Memory B cell (primary cell): ENCODE measurements at regions not wholly inside any gene's neighbourhood (a gene's known extent, or its start where the extent isn't known, plus 50 kb on each side); places are given as distances from the start of the nearest gene placed in this dataset.
A peak's percentile ranks its signal among the peaks of the same experiment; 100 is the strongest.
"Not testable (repeated sequence)": the region's sequence is repeated elsewhere in the genome, so short reads cannot be mapped to it uniquely, and the experiment has no call there.

Experiments
- ATAC-seq: fragments of 150-1000 bp; cut with Tn5 transposase; 2 replicates; pipeline ENCODE4 v1.10.0; 2021; ENCODE audit warnings: low read depth, mild to moderate bottlenecking, moderate library complexity
- DNase-seq, 2 donors: peaks; one replicate each; pipeline ENCODE4 v3.0.0; 2022; ENCODE audit warnings: low spot score in 2 of 2
- H3K27ac Mint-ChIP-seq: one replicate; pipeline ENCODE4 v1.8.0; 2022; ENCODE audit warnings: mild to moderate bottlenecking, moderate library complexity, mixed read lengths
- H3K27me3 Mint-ChIP-seq: one replicate; pipeline ENCODE4 v1.8.0; 2022; ENCODE audit warnings: mixed read lengths
- H3K36me3 Mint-ChIP-seq: one replicate; pipeline ENCODE4 v1.8.0; 2022; ENCODE audit warnings: mild to moderate bottlenecking, mixed read lengths
- H3K4me1 Mint-ChIP-seq: one replicate; pipeline ENCODE4 v1.8.0; 2022; ENCODE audit warnings: mixed read lengths
- H3K4me3 Mint-ChIP-seq: one replicate; pipeline ENCODE4 v1.8.0; 2022; ENCODE audit warnings: mild to moderate bottlenecking, moderate library complexity, mixed read lengths
- H3K9me3 Mint-ChIP-seq: one replicate; pipeline ENCODE4 v1.8.0; 2022; ENCODE audit warnings: mixed read lengths

- not testable (repeated sequence) for DNase-seq, H3K4me3 Mint-ChIP-seq, H3K27ac Mint-ChIP-seq, H3K9me3 Mint-ChIP-seq, H3K4me1 Mint-ChIP-seq, H3K36me3 Mint-ChIP-seq, H3K27me3 Mint-ChIP-seq, ATAC-seq
Observed at GRCh38 chr9:62877987-62878386, 1688.2 kb downstream of the SPATA31A7 start.

- not testable (repeated sequence) for DNase-seq, H3K36me3 Mint-ChIP-seq, H3K27ac Mint-ChIP-seq, H3K9me3 Mint-ChIP-seq, H3K4me3 Mint-ChIP-seq, H3K4me1 Mint-ChIP-seq, ATAC-seq, H3K27me3 Mint-ChIP-seq
Observed at GRCh38 chr9:62880453-62880852, 1690.6 kb downstream of the SPATA31A7 start.

GRCh38 chr9:62880971-62881370 lies 1691.1 kb downstream of the SPATA31A7 start:
- DNase-seq, ATAC-seq, H3K27ac Mint-ChIP-seq, H3K36me3 Mint-ChIP-seq, H3K4me3 Mint-ChIP-seq, H3K27me3 Mint-ChIP-seq, H3K9me3 Mint-ChIP-seq, H3K4me1 Mint-ChIP-seq: not testable (repeated sequence)

- not testable (repeated sequence) for H3K27ac Mint-ChIP-seq, H3K4me1 Mint-ChIP-seq, H3K27me3 Mint-ChIP-seq, ATAC-seq, H3K36me3 Mint-ChIP-seq, H3K9me3 Mint-ChIP-seq, H3K4me3 Mint-ChIP-seq, DNase-seq
Observed at GRCh38 chr9:62881811-62882210, 1692.0 kb downstream of the SPATA31A7 start.

GRCh38 chr9:62882717-62883116 lies 1692.9 kb downstream of the SPATA31A7 start:
- not testable (repeated sequence) for H3K27me3 Mint-ChIP-seq, ATAC-seq, DNase-seq, H3K4me3 Mint-ChIP-seq, H3K4me1 Mint-ChIP-seq, H3K27ac Mint-ChIP-seq, H3K36me3 Mint-ChIP-seq, H3K9me3 Mint-ChIP-seq

- ATAC-seq, H3K27me3 Mint-ChIP-seq, H3K4me3 Mint-ChIP-seq, H3K9me3 Mint-ChIP-seq, H3K27ac Mint-ChIP-seq, H3K36me3 Mint-ChIP-seq, DNase-seq, H3K4me1 Mint-ChIP-seq: not testable (repeated sequence)
Observed at GRCh38 chr9:62896692-62897091, 1706.9 kb downstream of the SPATA31A7 start.

GRCh38 chr9:62897411-62898225 lies 1707.8 kb downstream of the SPATA31A7 start:
- ATAC-seq (peak; percentile 62), DNase-seq (peak in 1 of 2 donors; percentile 53)
- H3K27ac Mint-ChIP-seq, result peak overlapping the region; percentile 77
- H3K9me3 Mint-ChIP-seq, H3K36me3 Mint-ChIP-seq, H3K4me1 Mint-ChIP-seq, H3K27me3 Mint-ChIP-seq: not testable (repeated sequence)
- H3K4me3 Mint-ChIP-seq, result peak overlapping the region; percentile 77

- H3K4me3 Mint-ChIP-seq, H3K4me1 Mint-ChIP-seq, H3K36me3 Mint-ChIP-seq, DNase-seq, H3K27me3 Mint-ChIP-seq, H3K9me3 Mint-ChIP-seq, ATAC-seq, H3K27ac Mint-ChIP-seq: not testable (repeated sequence)
Observed at GRCh38 chr9:62899666-62900065, 1709.8 kb downstream of the SPATA31A7 start.

GRCh38 chr9:62904061-62904460 lies 1714.2 kb downstream of the SPATA31A7 start:
- not testable (repeated sequence) for ATAC-seq, H3K27me3 Mint-ChIP-seq, H3K27ac Mint-ChIP-seq, DNase-seq, H3K4me3 Mint-ChIP-seq, H3K4me1 Mint-ChIP-seq, H3K36me3 Mint-ChIP-seq, H3K9me3 Mint-ChIP-seq

- not testable (repeated sequence) for DNase-seq, H3K36me3 Mint-ChIP-seq, H3K27ac Mint-ChIP-seq, ATAC-seq, H3K4me3 Mint-ChIP-seq, H3K4me1 Mint-ChIP-seq, H3K9me3 Mint-ChIP-seq, H3K27me3 Mint-ChIP-seq
Observed at GRCh38 chr9:62905722-62906121, 1715.9 kb downstream of the SPATA31A7 start.

GRCh38 chr9:62907866-62908265 lies 1718.0 kb downstream of the SPATA31A7 start:
- H3K4me1 Mint-ChIP-seq, ATAC-seq, H3K4me3 Mint-ChIP-seq, H3K27ac Mint-ChIP-seq, H3K9me3 Mint-ChIP-seq, H3K27me3 Mint-ChIP-seq, H3K36me3 Mint-ChIP-seq, DNase-seq: not testable (repeated sequence)

- H3K4me3 Mint-ChIP-seq, H3K27me3 Mint-ChIP-seq, H3K27ac Mint-ChIP-seq, H3K9me3 Mint-ChIP-seq, H3K4me1 Mint-ChIP-seq, H3K36me3 Mint-ChIP-seq, ATAC-seq, DNase-seq: not testable (repeated sequence)
Observed at GRCh38 chr9:62908271-62908670, 1718.4 kb downstream of the SPATA31A7 start.

- not testable (repeated sequence) for H3K27me3 Mint-ChIP-seq
Observed at GRCh38 chr9:62909447-62909846, 1719.6 kb downstream of the SPATA31A7 start.

GRCh38 chr9:62912278-62912677 lies 1722.4 kb downstream of the SPATA31A7 start:
- DNase-seq, H3K4me3 Mint-ChIP-seq, H3K36me3 Mint-ChIP-seq, H3K4me1 Mint-ChIP-seq, H3K27ac Mint-ChIP-seq, H3K9me3 Mint-ChIP-seq, H3K27me3 Mint-ChIP-seq, ATAC-seq: not testable (repeated sequence)

More at GRCh38 chr9:62909447-62909846, 1719.6 kb downstream of the SPATA31A7 start:
- not testable (repeated sequence) for H3K36me3 Mint-ChIP-seq, ATAC-seq, H3K4me1 Mint-ChIP-seq, DNase-seq, H3K27ac Mint-ChIP-seq, H3K4me3 Mint-ChIP-seq, H3K9me3 Mint-ChIP-seq

GRCh38 chr9:62915168-62915567 lies 1725.3 kb downstream of the SPATA31A7 start:
- not testable (repeated sequence) for H3K4me3 Mint-ChIP-seq, H3K36me3 Mint-ChIP-seq, H3K27me3 Mint-ChIP-seq, H3K9me3 Mint-ChIP-seq, H3K27ac Mint-ChIP-seq, ATAC-seq, H3K4me1 Mint-ChIP-seq
- DNase-seq, result peak in 1 of 2 donors; percentile 26
